Breast epithelium (tissue), 3 donors: ENCODE measurements at regions not wholly inside any gene's neighbourhood (a gene's known extent, or its start where the extent isn't known, plus 50 kb on each side); places are given as distances from the start of the nearest gene placed in this dataset.
"Not testable (repeated sequence)": the region's sequence is repeated elsewhere in the genome, so short reads cannot be mapped to it uniquely, and the experiment has no call there.

Experiments used
- POLR2A ChIP-seq: fragments of 450-650 bp; IDR thresholded peaks from one replicate; pipeline ENCODE4 v1.6.1; 2016; ENCODE audit warnings: antibody characterized with exemption, mild to moderate bottlenecking, moderate library complexity
- POLR2AphosphoS5 ChIP-seq, 3 donors: sonication (generic); formaldehyde crosslinking; IDR thresholded peaks; one replicate each; pipeline ENCODE4 v1.6.1; 2017; ENCODE audit warnings: antibody characterized with exemption in 3 of 3
- TF ChIP-seq, protein P1 (sequence below), 3 donors: fragments of 450-650 bp; IDR thresholded peaks; one replicate each; pipeline ENCODE4 v1.5.1; 2016 to 2017; ENCODE audit warnings: antibody characterized with exemption in 3 of 3, mild to moderate bottlenecking in 3 of 3, moderate library complexity in 3 of 3

DNA sequence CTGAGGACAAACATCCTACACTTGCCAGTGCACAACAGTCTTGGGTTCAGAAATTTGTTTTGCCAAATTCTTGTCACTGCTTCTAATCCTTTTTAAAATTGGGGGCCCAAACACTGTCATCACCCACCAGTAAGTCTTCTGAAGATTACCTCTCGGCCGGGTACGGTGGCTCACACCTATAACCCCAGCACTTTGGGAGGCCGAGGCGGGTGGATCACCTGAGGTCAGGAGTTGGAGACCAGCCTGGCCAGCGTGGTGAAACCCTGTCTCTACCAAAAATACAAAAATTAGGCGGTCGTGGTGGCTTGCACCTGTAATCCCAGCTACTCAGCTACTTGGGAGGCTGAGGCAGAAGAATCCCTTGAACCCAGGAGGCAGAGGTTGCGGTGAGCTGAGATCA is 87.8 kb upstream of the DMRT1 start:
- TF ChIP-seq, protein P1, sequence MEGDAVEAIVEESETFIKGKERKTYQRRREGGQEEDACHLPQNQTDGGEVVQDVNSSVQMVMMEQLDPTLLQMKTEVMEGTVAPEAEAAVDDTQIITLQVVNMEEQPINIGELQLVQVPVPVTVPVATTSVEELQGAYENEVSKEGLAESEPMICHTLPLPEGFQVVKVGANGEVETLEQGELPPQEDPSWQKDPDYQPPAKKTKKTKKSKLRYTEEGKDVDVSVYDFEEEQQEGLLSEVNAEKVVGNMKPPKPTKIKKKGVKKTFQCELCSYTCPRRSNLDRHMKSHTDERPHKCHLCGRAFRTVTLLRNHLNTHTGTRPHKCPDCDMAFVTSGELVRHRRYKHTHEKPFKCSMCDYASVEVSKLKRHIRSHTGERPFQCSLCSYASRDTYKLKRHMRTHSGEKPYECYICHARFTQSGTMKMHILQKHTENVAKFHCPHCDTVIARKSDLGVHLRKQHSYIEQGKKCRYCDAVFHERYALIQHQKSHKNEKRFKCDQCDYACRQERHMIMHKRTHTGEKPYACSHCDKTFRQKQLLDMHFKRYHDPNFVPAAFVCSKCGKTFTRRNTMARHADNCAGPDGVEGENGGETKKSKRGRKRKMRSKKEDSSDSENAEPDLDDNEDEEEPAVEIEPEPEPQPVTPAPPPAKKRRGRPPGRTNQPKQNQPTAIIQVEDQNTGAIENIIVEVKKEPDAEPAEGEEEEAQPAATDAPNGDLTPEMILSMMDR (IDR thresholded peaks at IDR 0.05) = not testable (repeated sequence)
- not testable (repeated sequence) for TF ChIP-seq POLR2A; POLR2AphosphoS5 (IDR thresholded peaks at IDR 0.05)
